ENCODE measurements at regions not wholly inside any gene's neighbourhood (a gene's known extent, or its start where the extent isn't known, plus 50 kb on each side); places are given as distances from the start of the nearest gene placed in this dataset.
A peak's percentile ranks its signal among the peaks of the same experiment; 100 is the strongest.

DNA sequence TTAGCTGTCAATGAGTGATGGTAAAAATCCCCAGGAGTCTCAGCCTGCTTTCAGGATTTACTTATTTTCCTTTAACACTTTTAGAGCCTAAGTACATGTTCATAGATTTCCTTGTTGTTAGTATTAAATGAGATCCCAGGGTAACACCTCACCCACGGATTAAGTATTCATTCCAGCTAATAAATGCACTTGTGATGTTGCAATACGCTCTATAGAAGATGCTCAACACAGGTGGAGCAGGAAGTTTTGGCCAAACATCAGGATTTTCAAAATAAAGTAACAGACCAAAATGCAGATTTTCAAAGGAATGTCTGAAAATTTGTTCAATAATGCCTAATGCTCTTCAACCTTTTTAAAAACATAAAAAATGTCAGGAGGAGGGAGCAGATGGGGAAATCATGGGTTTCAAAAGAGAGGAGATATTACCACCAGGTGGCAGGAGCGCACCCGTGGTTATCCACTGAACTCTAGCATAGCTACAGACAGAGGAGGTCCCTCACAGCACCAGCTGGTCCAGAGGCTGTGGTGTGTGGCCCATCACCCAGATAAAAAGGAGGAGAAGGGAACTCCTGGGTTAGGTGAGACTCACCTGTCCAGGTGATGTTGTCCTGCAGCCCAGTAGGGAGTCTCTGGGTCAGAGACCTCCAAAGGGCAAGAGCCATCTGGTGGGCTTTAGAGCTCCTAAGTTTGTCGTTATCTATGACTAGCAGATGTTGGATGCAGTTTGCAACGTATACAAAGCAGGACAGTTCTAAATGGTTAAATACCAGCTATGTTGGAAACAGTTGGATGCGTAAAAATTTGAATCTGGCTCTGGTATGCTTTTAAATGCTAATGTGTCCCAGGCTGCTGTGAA is 1158.4 kb upstream of the TMEM132C start:
- no peak overlapping the region for H3K27ac ChIP-seq
- TF ChIP-seq ZFX (IDR thresholded peaks at IDR 0.05; ENCODE audit: borderline replicate concordance) = no peak
- TF ChIP-seq, protein P1, sequence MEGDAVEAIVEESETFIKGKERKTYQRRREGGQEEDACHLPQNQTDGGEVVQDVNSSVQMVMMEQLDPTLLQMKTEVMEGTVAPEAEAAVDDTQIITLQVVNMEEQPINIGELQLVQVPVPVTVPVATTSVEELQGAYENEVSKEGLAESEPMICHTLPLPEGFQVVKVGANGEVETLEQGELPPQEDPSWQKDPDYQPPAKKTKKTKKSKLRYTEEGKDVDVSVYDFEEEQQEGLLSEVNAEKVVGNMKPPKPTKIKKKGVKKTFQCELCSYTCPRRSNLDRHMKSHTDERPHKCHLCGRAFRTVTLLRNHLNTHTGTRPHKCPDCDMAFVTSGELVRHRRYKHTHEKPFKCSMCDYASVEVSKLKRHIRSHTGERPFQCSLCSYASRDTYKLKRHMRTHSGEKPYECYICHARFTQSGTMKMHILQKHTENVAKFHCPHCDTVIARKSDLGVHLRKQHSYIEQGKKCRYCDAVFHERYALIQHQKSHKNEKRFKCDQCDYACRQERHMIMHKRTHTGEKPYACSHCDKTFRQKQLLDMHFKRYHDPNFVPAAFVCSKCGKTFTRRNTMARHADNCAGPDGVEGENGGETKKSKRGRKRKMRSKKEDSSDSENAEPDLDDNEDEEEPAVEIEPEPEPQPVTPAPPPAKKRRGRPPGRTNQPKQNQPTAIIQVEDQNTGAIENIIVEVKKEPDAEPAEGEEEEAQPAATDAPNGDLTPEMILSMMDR (IDR thresholded peaks at IDR 0.05) = peak; percentile 93

- TF ChIP-seq, protein P1 (IDR thresholded peaks at IDR 0.05) = no peak
- no peak for TF ChIP-seq ZFX (IDR thresholded peaks at IDR 0.05; ENCODE audit: borderline replicate concordance)
- H3K27ac ChIP-seq = no peak overlapping the region
Observed at GRCh38 chr12:127113945-127114344, 1153.0 kb upstream of the TMEM132C start.

DNA sequence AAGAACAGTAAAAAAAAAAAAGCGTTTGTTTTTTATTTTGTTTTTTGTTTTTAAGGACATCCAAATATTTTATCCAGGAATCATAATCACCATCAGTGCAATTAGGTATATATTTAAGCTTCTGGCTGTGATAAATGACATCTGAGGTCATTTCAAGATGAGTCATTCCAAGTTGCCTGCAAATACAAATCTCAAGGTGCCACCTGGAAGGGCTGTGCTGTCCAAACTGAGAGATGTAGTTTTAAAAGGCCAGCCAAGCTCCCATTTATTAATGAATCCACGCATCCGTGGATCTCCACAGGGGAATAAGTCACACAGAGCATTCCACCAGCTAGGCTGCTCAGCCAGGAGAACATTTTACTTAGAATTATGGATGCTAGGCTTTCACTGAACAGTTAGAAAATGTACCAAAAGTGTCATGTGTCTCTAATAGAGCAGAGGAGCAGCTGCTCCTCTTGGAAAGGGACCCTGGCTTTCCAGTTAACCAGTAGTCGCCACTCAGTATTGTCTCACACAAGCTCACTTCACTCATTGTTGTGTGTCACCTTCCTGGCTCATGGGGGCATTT is 1151.4 kb upstream of the TMEM132C start:
- no peak for TF ChIP-seq ZFX (IDR thresholded peaks at IDR 0.05; ENCODE audit: borderline replicate concordance)
- H3K27ac ChIP-seq = no peak overlapping the region

DNA sequence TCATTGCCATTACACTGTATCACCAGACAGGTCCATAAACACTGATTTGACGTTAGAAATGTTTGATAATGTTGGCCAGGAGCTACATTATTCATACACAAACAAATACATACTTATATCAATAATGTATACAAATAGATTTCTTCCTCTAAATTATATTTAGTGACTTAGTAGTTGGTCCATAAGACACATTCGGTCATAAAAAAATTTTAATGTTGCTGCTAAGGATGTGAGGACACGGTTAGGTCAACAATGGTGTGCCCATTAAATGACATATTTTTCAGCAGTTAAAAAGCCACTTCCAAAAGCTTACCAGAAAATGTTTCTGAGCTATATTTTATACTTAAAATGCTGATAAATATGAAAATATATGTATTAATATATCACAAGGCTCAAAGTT is 1148.7 kb upstream of the TMEM132C start:
- H3K27ac ChIP-seq = 0 out of 2 replicates have a peak overlapping the region, but pooled peaks have one; percentile 1
- TF ChIP-seq ZFX (IDR thresholded peaks at IDR 0.05; ENCODE audit: borderline replicate concordance) = no peak
- TF ChIP-seq, protein P1 (IDR thresholded peaks at IDR 0.05) = no peak

GRCh38 chr12:127119600-127120140 is 1147.3 kb upstream of the TMEM132C start:
- no peak overlapping the region for H3K27ac ChIP-seq
- TF ChIP-seq ZFX (IDR thresholded peaks at IDR 0.05; ENCODE audit: borderline replicate concordance) = no peak
- TF ChIP-seq, protein P1 (IDR thresholded peaks at IDR 0.05) = no peak

GRCh38 chr12:127120851-127121250 is 1146.1 kb upstream of the TMEM132C start:
- no peak overlapping the region for H3K27ac ChIP-seq
- TF ChIP-seq, protein P1 (IDR thresholded peaks at IDR 0.05) = no peak

DNA sequence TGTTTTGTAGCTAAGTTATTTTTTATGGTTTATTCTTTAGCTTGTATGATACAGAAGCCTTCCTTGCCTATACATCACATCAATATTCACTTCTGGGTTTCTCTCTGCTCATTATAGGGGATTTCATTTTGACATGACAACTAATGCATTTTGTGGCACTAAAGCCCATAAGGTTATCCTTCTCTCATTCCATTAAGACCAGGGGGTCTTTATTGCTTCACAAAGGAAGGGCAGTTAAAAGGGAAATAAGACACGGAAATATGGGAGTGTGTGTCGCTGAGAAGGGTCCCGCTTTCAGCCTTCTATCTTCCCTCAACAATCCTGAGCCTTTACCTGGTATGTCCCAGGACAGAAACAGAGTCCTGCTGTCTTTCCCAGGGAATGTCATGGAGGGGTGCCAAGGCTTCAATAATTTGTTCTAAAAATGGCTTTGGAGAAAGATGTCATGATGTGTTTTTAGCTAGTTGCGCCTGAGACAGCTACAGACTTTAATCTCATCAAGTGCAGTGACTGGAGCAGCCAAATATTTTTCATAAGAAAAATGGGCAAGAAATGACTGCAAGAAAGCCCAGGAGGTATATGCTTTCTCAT is 1145.4 kb upstream of the TMEM132C start:
- TF ChIP-seq, protein P1 (IDR thresholded peaks at IDR 0.05) = no peak
- no peak for TF ChIP-seq ZFX (IDR thresholded peaks at IDR 0.05; ENCODE audit: borderline replicate concordance)

More for the DNA sequence above, 1145.4 kb upstream of the TMEM132C start:
- no peak overlapping the region for H3K27ac ChIP-seq
